ENCODE measurements at regions not wholly inside any gene's neighbourhood (a gene's known extent, or its start where the extent isn't known, plus 50 kb on each side); places are given as distances from the start of the nearest gene placed in this dataset.

GRCh38 chr18:45441110-45441847, 174.0 kb upstream of the SLC14A2 start:
- DNase-seq: no peak

- no peak for DNase-seq
Observed at GRCh38 chr18:45444040-45444439, 171.2 kb upstream of the SLC14A2 start.

- no peak for DNase-seq
Observed at GRCh38 chr18:45447355-45448265, 167.7 kb upstream of the SLC14A2 start.

DNA sequence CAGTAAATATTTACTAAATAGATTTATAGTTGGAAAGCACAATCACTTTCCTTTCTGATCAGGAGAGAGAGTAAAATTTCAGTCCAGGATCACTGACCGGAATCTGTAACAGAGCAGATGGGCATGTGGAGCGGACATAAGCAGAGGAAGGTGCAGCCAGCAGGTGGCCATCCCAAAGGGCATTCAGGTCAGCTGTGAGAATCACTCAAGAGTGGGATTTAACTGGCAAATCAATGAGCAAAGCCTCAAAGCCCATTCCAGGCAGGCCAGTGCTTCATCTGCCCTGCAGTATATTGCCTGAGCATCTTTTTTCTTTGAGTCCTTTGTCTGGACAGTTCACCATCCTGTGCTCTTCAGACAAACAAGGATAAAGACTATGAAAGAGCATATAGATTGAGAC, 166.4 kb upstream of the SLC14A2 start:
- peak; percentile 37 to 47 for DNase-seq

- peak; percentile 49 to 64 for DNase-seq
Observed at GRCh38 chr18:45449418-45450227, 165.7 kb upstream of the SLC14A2 start.

GRCh38 chr18:45456090-45457021, 158.9 kb upstream of the SLC14A2 start:
- DNase-seq: peak in 1 of 2 experiments; percentile 46

GRCh38 chr18:45458033-45458432, 157.2 kb upstream of the SLC14A2 start:
- no peak for DNase-seq

GRCh38 chr18:45462179-45462578, 153.1 kb upstream of the SLC14A2 start:
- no peak for DNase-seq

- no peak for DNase-seq
Observed at GRCh38 chr18:45463451-45463850, 151.8 kb upstream of the SLC14A2 start.

DNA sequence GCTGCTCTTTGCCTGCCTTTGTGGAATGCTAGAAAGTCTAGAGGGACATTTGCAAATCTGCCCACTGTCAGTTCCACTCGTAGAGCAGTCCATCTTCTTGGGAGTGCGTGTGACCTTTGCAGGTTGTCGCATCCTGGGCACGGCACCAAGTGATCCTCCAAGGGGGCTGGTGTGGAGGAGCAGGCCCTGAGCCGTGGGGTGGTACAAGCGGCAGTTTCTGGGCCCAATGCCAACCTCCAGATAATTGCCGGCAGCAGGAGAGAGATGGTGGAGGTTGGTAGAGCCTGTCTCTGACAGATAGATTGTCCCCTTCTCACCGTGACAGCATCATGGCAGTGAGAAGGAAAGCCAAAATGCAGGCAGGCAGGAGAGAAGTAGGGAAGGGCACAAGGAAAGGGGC, 150.7 kb upstream of the SLC14A2 start:
- peak; percentile 60 to 82 for DNase-seq

DNA sequence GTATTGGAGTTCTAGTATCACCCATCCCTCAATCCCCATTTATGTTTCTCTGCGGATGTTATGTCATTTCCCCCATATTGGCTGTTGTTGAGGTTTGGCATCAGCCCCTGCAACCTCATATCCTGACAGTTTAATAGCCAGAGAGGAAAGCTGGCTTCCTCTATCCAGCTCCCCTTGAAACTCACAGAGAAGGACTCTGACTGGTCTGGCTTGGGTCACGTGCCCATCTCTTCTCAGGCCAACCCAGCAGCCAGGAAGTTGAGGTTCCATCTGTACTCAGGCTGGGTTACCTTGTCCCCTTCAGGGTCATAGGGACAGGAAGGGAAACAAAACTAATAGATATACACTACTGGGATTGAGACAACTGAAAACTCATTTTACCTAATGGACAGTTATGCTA, 148.0 kb upstream of the SLC14A2 start:
- DNase-seq: no peak

- DNase-seq: no peak
Observed at GRCh38 chr18:45467945-45468344, 147.3 kb upstream of the SLC14A2 start.

GRCh38 chr18:45478889-45479288, 136.4 kb upstream of the SLC14A2 start:
- DNase-seq: no peak

GRCh38 chr18:45480219-45481015, 134.9 kb upstream of the SLC14A2 start:
- no peak for DNase-seq

GRCh38 chr18:45481821-45482220, 133.5 kb upstream of the SLC14A2 start:
- no peak for DNase-seq

GRCh38 chr18:45482286-45482685, 133.0 kb upstream of the SLC14A2 start:
- DNase-seq: no peak

GRCh38 chr18:45487581-45487980, 127.7 kb upstream of the SLC14A2 start:
- DNase-seq: no peak

DNA sequence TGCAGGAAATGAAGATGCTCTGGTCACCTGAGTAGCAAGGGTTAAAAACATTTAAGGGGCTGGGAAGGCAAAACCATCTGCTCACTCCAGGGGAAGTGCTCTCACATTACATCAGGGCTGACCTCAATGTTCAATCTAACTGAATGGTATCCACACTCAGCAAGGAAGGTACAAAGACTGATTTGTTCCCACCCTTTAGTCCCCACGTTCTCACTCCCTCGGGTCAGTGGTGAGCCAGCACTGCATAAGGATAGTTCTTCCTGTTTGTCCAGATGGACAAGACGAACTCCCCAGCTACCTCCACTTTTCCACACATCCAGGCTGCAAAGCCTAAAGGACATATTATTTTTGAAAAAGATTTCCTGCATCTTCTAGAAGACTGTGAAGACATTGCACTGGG, 126.6 kb upstream of the SLC14A2 start:
- DNase-seq: peak; percentile 2 to 3

- DNase-seq: no peak
Observed at GRCh38 chr18:45493830-45494229, 121.4 kb upstream of the SLC14A2 start.

DNA sequence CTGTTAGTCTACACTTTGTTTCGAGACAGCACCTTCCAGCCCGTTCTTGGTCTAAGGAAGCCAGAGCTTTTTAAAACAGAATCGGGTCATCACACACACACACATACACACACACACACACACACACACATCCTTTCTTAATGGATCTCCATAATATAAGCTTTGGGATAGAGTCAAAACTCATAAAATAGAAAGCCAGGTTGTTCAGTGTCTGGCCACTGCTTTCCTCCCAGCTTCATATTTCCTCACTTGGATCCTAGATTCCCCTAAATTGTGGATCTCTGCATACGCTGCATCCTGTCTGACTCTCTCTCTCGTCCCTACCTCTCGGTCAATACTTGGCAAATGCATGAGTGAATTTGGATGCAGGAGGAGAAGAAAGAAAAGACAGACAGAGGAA, 120.5 kb upstream of the SLC14A2 start:
- DNase-seq: no peak

GRCh38 chr18:45496741-45497140, 118.5 kb upstream of the SLC14A2 start:
- DNase-seq: no peak
